IMR-90 (cell line): ENCODE measurements at regions not wholly inside any gene's neighbourhood (a gene's known extent, or its start where the extent isn't known, plus 50 kb on each side); places are given as distances from the start of the nearest gene placed in this dataset.

ENCODE experiments used
- ATAC-seq: fragments of 200-7000 bp; cut with Tn5 transposase; 2 replicates; pipeline ENCODE4 v1.9.1; 2020; ENCODE audit warnings: low read depth, mild to moderate bottlenecking, moderate library complexity
- BruUV-seq: library from RNA; stranded (reverse); fragments of 400-500 nt; replicated peaks from 2 replicates; lab custom pipeline; 2021; lab: Mats Ljungman, UMichigan
- CTCF ChIA-PET: fragments of 300-600 bp; formaldehyde crosslinking; extraction: SDS; loops from one replicate; lab custom pipeline; 2021; ENCODE audit warnings: antibody characterized with exemption; lab: Yijun Ruan, JAX
- POLR2A ChIA-PET: fragments of 300-600 bp; sonication (Branson Sonifier 250); formaldehyde crosslinking; loops from one replicate; lab custom pipeline; 2022; ENCODE audit warnings: antibody characterized with exemption; ENCODE audit not compliant: unreplicated experiment; lab: Charles Lee
- DNase-seq: peaks from one replicate; pipeline ENCODE4 v3.0.0; 2013
- H2AFZ ChIP-seq: replicated peaks from 2 replicates; pipeline ENCODE3; 2013; ENCODE audit warnings: low read length, mild to moderate bottlenecking; ENCODE audit not compliant: poor library complexity
- H2AK5ac ChIP-seq: 2 replicates; pipeline ENCODE4 v1.6.1; 2013; ENCODE audit warnings: low read depth, low read length, inconsistent platforms
- H2AK9ac ChIP-seq: replicated peaks from 2 replicates; pipeline ENCODE3; 2013; ENCODE audit warnings: mild to moderate bottlenecking, low read depth, low read length, moderate library complexity; ENCODE audit not compliant: poor library complexity
- H2BK120ac ChIP-seq: 2 replicates; pipeline ENCODE4 v1.6.1; 2013; ENCODE audit warnings: low read depth, low read length, inconsistent platforms
- H2BK15ac ChIP-seq: 3 replicates; pipeline ENCODE4 v1.6.1; 2013; ENCODE audit warnings: low read depth, low read length, inconsistent platforms
- H2BK20ac ChIP-seq: 2 replicates; pipeline ENCODE4 v1.6.1; 2013; ENCODE audit warnings: low read depth, mild to moderate bottlenecking, inconsistent platforms, low read length, moderate library complexity
- H2BK5ac ChIP-seq: 2 replicates; pipeline ENCODE4 v1.6.1; 2013; ENCODE audit warnings: mild to moderate bottlenecking, low read depth, low read length, inconsistent platforms; ENCODE audit not compliant: poor library complexity, severe bottlenecking
- H3K14ac ChIP-seq: replicated peaks from 2 replicates; pipeline ENCODE4 v1.6.1; 2013; ENCODE audit warnings: low read depth, low read length, inconsistent platforms
- H3K18ac ChIP-seq: 2 replicates; pipeline ENCODE4 v1.6.1; 2013; ENCODE audit warnings: low read depth, low read length, control low read depth
- H3K23ac ChIP-seq: 2 replicates; pipeline ENCODE4 v1.6.1; 2013; ENCODE audit warnings: low read depth, low read length, inconsistent platforms
- H3K27ac ChIP-seq: 2 replicates; pipeline ENCODE4 v1.5.1; 2013; ENCODE audit warnings: mild to moderate bottlenecking, control low read depth, low read length; ENCODE audit not compliant: insufficient read depth
- H3K27me3 ChIP-seq: 2 replicates; pipeline ENCODE4 v1.6.1; 2013; ENCODE audit warnings: low read length; ENCODE audit not compliant: control insufficient read depth, insufficient read depth
- H3K36me3 ChIP-seq: 2 replicates; pipeline ENCODE4 v1.6.1; 2013; ENCODE audit warnings: low read length, mixed read lengths; ENCODE audit not compliant: control insufficient read depth, insufficient read depth
- H3K4ac ChIP-seq: 2 replicates; pipeline ENCODE4 v1.6.1; 2013; ENCODE audit warnings: low read depth, low read length, inconsistent platforms
- H3K4me1 ChIP-seq: 2 replicates; pipeline ENCODE4 v1.6.1; 2013; ENCODE audit warnings: low read length, mixed read lengths; ENCODE audit not compliant: control insufficient read depth, insufficient read depth
- H3K4me2 ChIP-seq: 2 replicates; pipeline ENCODE4 v1.6.1; 2013; ENCODE audit warnings: low read depth, mild to moderate bottlenecking, control low read depth, low read length, moderate library complexity
- H3K4me3 ChIP-seq: 2 replicates; pipeline ENCODE4 v1.5.1; 2013; ENCODE audit warnings: low read depth, mild to moderate bottlenecking, control low read depth, low read length, moderate library complexity; ENCODE audit not compliant: insufficient read depth
- H3K56ac ChIP-seq: 2 replicates; pipeline ENCODE4 v1.6.1; 2013; ENCODE audit warnings: low read length, inconsistent platforms; ENCODE audit not compliant: insufficient read depth; ENCODE audit errors: extremely low read depth
- H3K79me1 ChIP-seq, 2 experiments: 2 replicates each; pipeline ENCODE4 v1.6.1; 2013; ENCODE audit warnings: low read length in 2 of 2, inconsistent platforms in 1 of 2, low read depth in 1 of 2
- H3K9ac ChIP-seq: 2 replicates; pipeline ENCODE4 v1.6.1; 2013; ENCODE audit warnings: low read depth, low read length, control low read depth
- H3K9me1 ChIP-seq: 2 replicates; pipeline ENCODE4 v1.6.1; 2013; ENCODE audit warnings: low read length, inconsistent platforms; ENCODE audit not compliant: insufficient read depth
- H3K9me3 ChIP-seq: 2 replicates; pipeline ENCODE4 v1.6.1; 2013; ENCODE audit warnings: low read length; ENCODE audit not compliant: control insufficient read depth, insufficient read depth
- H4K20me1 ChIP-seq: 2 replicates; pipeline ENCODE4 v1.6.1; 2013; ENCODE audit warnings: low read length, inconsistent platforms; ENCODE audit not compliant: insufficient read depth
- H4K5ac ChIP-seq: 2 replicates; pipeline ENCODE4 v1.6.1; 2013; ENCODE audit warnings: mild to moderate bottlenecking, low read depth, low read length, control low read depth
- H4K8ac ChIP-seq, 2 experiments: 2 replicates each; pipeline ENCODE4 v1.6.1; 2013; ENCODE audit warnings: low read depth in 2 of 2, low read length in 2 of 2, control low read depth in 1 of 2, inconsistent platforms in 1 of 2
- H4K91ac ChIP-seq: 2 replicates; pipeline ENCODE4 v1.6.1; 2013; ENCODE audit warnings: low read depth, low read length, inconsistent platforms; ENCODE audit not compliant: insufficient read depth
- CEBPB ChIP-seq: IDR thresholded peaks from 2 replicates; pipeline ENCODE4 v1.6.1; 2012; ENCODE audit warnings: low read depth, low read length, improper control_type of control experiment
- MAFK ChIP-seq: IDR thresholded peaks from 2 replicates; pipeline ENCODE4 v1.6.1; 2012; ENCODE audit warnings: low read depth, low read length, improper control_type of control experiment
- POLR2A ChIP-seq: IDR thresholded peaks from 2 replicates; pipeline ENCODE4 v1.6.1; 2012; ENCODE audit warnings: mild to moderate bottlenecking, low read depth, low read length
- USF2 ChIP-seq: fragments of 150-350 bp; IDR thresholded peaks from 2 replicates; pipeline ENCODE4 v1.6.1; 2017; ENCODE audit warnings: mild to moderate bottlenecking, antibody characterized with exemption, low read length, low read depth
- WGBS, 2 experiments: methylation state at CpG; one replicate each; pipeline versions ENCODE4 v1.1.5 to v1.1.7; 2013; ENCODE audit warnings: missing lambda C conversion rate in 2 of 2; ENCODE audit not compliant: insufficient read length in 1 of 2; ENCODE audit errors: extremely low coverage in 2 of 2; 5-methylcytosine and 5-hydroxymethylcytosine counted together
- dilution Hi-C: fragments of 300-500 bp; cut with HindIII; formaldehyde crosslinking; loops from one replicate; pipeline ENCODE4 v1.14.3; 2018; ENCODE audit warnings: low sequenced_read_pairs; ENCODE audit not compliant: unreplicated experiment
- in situ Hi-C: fragments of 300-500 bp; cut with MboI; formaldehyde crosslinking; loops from 3 replicates; pipeline ENCODE4 v1.14.3; 2019; ENCODE audit warnings: low sequenced_read_pairs, inconsistent platforms, mixed read lengths
- intact Hi-C: fragments of 100-400 bp; cut with micrococcal nuclease; formaldehyde crosslinking; loops from 2 replicates; pipeline ENCODE4 v1.10.0; 2022

GRCh38 chr4:20044502-20044911 is 207.2 kb upstream of the SLIT2 start:
- no peak overlapping the region for H3K4ac ChIP-seq
- H3K23ac ChIP-seq = no peak overlapping the region
- H2BK5ac ChIP-seq = no peak overlapping the region
- H3K79me1 ChIP-seq = no peaks in the 10 kb centered on the region
- no peaks in the 10 kb centered on the region for H3K27me3 ChIP-seq
- DNase-seq (peak; percentile 50), ATAC-seq (peak; percentile 44)
- no peaks in the 10 kb centered on the region for H3K4me1 ChIP-seq
- no peak overlapping the region for H4K91ac ChIP-seq
- TF ChIP-seq POLR2A (no peak), MAFK (0 out of 2 replicates have a peak, but pooled peaks have one; percentile 10), CEBPB (peak; percentile 36; the same call in 1 of the 2 replicates), USF2 (no peak)
- no peaks in the 10 kb centered on the region for H3K9me1 ChIP-seq
- POLR2A ChIA-PET = no interaction called here
- no peak overlapping the region for H3K9ac ChIP-seq
- no peak overlapping the region for H2AK9ac ChIP-seq
- 0% methylated on average over 1 of the region's 2 CpGs; no CpG with 5 or more reads in 1 of the 2 experiments for WGBS, 2 experiments
- no peak overlapping the region for H4K5ac ChIP-seq
- H4K20me1 ChIP-seq = no peaks in the 10 kb centered on the region
- CTCF ChIA-PET = interaction anchor here (0.6 kb wide), 1 partner anchor 372 kb away, joined by 4 read pairs; no protein-coding TSS in a partner anchor
- in situ Hi-C loops (no loop called here), intact Hi-C loops (no loop called here), dilution Hi-C loops (no loop called here)
- H3K9me3 ChIP-seq = no peaks in the 10 kb centered on the region
- no peak overlapping the region for H2BK20ac ChIP-seq
- BruUV-seq = no TSS peak
- H3K18ac ChIP-seq = no peak overlapping the region
- H2AK5ac ChIP-seq = no peak overlapping the region
- no peak overlapping the region for H2AFZ ChIP-seq
- no peak overlapping the region for H3K14ac ChIP-seq
- H2BK120ac ChIP-seq = no peak overlapping the region
- no peak overlapping the region for H3K27ac ChIP-seq
- H3K56ac ChIP-seq = no peak overlapping the region
- no peak overlapping the region for H3K4me2 ChIP-seq
- H3K4me3 ChIP-seq = no peak overlapping the region
- no peak overlapping the region for H2BK15ac ChIP-seq
- no peaks in the 10 kb centered on the region for H3K36me3 ChIP-seq
- H4K8ac ChIP-seq = no peak overlapping the region
